Anterior cingulate cortex (tissue), 58 donors: ENCODE measurements at regions not wholly inside any gene's neighbourhood (a gene's known extent, or its start where the extent isn't known, plus 50 kb on each side); places are given as distances from the start of the nearest gene placed in this dataset.

Source experiments
- DNase-seq, 58 donors: peaks; one replicate each; lab custom pipeline; 2025; lab: John Stamatoyannopoulos, UW

DNA sequence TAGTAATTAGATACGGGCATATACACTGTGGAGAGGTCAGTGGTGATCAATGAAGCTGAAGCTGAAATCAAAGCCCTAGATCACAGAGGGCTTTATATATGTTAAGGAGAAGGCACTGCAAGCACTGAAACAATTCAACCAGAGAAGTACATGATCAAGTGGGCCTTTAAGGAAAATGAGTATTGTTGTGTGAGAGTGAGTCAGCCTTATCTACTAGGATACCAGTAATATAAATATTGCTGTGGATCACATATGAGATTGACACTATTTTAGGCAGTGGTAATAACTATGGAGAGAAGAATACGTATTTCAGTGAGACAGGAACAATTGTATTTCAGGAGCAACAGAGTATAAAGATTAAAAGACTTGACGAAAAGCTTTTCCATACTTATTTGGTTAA, 1172.2 kb upstream of the GJE1 start:
- no peak for DNase-seq

DNA sequence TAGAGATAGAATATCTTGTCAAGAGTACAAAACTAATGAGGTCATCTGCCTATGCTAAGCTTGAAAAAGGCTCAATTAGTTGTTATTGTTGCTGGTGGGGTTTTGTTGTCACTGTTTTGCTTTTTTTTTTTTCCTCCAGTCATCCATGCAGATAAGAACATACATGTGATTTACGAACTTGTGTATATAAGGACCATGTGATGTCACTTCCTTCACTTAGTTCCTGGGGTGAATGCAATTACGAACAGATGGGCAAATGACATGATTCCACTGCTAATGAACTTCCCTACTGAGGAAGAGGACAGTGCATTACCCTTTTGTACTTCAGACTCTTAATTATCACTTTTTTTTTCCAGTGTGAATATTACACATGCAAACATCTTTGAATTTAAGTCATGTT, 1175.3 kb upstream of the GJE1 start:
- no peak for DNase-seq

DNA sequence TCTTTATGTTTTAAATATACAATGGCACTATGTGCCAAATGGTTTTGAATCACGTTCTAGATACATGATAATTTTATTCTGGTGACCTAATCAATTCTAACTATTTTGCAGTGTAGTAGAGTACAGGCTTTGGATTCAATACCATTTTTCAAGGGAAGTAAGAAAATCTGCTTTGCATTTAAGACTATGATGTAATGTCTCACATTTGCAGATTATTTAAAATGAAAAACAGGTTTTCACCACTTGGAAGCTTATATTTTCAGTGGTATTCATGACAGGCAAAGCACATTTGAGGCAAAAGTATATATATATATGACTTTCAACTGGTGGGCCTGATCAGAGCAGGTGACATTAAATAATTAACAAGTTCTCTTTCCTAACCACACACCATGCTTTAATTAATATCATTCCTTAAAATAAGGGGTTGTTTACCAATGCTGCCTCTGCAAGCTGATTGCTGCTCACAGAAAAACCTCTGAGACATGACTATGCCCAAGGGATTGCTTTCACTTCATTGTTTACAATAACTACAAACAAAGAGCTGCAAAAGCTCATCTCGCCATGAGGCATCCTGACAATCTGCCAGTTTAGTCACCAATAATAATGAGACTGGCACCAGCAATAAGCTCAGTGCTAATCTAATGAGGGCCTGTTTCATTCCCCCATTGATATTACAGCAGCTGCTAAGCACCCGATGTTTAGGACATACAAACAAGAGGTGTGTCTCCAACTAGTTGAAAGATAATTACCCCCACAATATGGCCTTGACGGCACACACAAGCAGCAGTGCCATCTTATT, 1176.0 kb upstream of the GJE1 start:
- peak in 1 of 58 donors; percentile 34 for DNase-seq

DNA sequence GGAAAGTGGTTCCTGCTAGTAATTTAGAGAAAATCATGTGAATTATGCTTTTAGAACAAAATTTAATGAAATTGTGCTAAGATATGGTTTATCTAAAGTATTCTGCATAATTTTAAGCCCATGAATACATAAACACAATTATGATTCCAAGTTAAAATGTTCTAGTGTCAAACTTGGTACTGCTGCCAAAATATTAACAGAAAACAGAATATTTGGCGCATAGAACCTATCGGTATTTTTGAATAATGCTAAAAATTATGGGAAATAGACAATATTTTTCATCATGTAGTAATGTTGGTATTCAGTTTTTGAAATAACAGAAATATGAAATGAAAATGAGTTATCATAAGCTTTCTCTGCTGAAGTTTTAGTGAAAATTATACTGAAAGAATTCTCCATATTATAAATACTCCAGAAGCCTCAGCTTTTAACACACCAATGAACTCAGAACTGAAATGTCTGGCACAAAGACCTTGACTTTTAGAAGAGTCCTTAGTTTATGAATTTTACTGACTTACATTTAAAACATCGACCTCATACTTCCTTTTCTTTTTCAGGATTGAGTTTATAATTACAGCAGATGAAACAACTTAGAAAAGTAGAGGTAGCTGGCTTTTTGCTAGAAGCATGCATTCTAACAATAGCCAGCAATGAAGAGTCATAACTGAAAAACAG, 1192.3 kb upstream of the GJE1 start:
- DNase-seq, result no peak

DNA sequence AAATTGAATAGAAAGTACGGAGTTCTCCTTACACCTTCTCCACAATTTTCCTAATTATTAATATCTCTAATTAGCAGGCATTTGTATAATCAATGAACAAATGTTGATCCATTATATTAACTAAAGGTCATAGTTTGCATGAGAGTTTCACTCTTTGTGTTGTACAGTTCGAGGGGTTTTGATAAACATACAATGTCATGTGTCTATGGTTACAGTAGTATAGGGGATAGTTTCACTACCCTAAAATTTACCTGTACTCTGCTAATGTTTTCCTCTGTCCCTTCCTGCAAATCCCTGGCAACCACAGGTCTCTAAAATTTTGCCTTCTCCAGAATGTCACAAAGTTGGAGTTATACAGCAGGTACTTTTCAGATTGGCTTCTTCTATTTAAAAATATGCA, 1199.8 kb upstream of the GJE1 start:
- no peak for DNase-seq

DNA sequence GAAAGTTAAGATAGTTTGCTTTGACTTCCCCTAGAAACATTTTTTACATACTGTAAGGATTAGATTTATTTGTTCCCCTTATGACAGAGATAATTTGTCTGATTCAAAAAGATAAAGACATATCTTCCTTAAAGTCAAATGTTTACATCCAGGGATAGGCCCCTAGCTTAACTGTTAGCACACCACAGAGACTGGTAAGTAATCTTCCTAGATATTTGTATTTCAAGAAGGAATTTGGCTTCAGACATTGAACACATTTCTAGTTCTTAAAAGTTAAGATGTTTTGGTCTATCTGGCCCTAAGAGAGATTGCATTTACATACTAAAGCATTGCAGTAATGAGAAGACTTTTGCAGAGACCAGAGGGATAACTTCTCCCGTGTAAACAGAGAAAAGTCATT, 1201.1 kb upstream of the GJE1 start:
- no peak for DNase-seq

DNA sequence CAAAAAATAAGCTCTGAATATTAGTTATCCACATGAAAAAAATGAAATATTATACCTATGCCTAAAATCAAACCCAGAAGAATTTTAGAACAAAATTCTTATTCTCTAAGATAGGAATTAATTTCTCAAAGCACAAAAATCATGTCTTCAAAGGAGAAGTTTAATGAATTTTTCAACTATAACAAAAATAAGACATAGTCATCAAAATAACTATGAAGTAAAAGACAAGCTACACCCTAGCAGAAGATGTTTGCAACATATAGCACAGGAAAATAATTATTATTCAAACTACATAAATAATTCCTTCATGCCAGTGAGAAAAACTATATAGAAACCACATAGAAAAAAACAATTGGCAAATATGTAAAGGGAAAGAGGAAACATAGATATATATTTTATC, 1203.6 kb upstream of the GJE1 start:
- DNase-seq, result no peak

DNA sequence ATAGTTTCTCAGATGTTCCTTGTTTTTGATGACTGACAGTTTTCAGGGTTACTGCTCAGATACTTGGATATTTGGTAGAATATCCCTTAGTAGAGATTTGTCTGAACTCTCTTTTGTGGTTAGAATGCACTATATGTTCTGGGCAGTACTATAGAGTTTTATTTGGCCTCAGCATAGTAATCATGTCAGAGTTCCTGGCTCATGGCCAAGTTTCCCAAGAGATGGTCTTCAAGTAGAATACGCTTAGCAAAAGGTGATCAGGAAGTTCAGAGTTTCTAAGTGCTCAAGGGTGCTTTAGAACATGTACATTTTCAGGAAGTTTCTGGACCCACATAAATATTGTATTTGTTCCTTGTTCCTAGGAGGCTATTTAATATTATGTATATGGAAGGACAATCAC, 1209.7 kb upstream of the GJE1 start:
- no peak for DNase-seq

DNA sequence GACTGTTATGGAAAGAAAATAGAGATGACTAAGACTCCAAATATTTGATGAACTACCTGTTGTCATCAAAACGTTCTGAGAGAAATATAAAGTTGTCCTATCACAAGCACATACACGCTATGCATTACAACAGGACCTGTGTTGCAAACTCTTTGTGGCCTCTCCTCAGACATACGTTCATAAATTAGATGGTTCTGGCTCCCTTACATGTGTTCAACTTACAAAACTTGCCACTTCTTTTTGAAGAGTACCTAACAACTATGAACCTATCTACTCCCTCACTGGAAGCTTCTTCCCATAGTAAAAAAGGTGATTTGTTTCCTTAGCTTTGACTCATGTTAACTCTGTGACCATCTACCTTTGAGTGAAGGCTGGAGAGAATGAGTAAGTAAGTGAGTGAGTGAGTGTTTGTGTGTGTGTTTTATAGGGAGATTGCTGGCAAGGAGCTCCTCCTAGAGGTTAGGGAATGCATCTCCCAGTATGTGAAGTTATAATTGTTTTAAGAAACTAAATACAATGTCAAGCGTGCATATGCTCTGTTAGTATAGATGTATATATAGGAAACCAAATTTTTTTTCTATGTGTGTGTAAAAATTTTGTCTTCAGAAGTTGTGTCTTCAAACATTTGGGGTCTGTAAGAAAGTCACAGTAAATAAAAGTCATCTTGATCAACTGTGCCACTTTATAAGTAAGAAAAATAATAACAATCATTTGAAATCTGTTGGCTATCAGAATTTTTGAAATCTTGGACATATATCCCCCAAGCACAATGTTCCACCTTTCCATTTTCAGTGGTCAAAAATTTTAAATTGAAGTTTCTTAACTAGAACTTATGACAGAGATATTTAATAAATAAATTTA, 1211.1 kb upstream of the GJE1 start:
- DNase-seq, result peak in 2 of 58 donors; percentile 1 to 15

DNA sequence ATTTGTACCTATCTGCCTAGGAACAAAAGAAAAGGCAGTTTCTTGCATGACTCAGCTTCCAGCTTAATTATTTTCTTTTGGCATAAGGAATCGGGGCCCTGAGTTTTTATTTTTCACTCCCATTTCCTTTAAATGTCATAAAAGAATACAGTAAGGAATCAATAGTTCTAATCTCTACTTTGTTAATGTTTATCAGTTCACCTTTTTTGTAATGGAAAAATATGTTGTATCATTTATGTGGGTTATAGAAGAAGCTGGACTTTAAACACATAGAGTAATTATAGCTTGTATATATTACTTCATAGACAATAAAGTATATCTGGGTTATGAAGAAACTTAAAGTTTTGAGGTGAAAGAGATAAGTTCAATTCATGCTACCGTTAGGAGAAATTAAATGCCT, 1214.8 kb upstream of the GJE1 start:
- DNase-seq, result no peak

DNA sequence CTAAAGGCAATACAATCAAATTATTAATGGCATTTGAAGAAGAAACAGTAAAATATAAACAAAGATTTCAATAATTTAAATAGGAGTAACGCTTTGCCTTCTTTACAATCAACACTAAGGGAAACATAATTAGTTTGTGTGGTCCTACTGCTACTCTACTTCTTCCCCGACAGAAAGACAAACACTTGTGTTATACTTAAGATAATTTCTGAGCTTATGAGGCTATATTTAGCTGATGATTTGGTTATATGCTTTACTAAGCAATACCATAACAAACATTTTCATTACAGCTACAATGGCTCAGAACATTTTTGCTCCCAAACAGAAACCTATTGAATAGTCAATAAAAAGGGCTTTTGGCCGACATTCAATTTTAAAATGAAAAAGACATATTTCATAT, 1217.2 kb upstream of the GJE1 start:
- DNase-seq, result no peak

DNA sequence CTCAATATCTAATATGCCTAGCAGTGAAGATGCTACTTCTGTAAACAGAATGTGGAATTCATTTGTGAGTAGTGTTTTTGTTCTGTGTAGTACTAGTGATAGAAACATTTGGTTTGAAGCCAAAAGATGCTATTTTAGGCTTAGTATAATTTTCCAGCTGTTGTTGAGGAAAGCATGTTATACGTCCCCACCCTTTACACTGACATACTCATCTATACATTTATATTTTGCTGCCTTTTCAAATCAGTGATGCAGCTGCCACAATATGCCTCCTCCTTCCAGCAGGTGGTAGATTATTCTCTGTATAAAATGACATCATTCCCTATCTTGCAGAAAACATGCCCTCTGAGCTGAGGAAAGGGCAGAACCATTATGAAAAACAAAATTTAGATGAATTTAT, 1217.6 kb upstream of the GJE1 start:
- DNase-seq, result no peak

DNA sequence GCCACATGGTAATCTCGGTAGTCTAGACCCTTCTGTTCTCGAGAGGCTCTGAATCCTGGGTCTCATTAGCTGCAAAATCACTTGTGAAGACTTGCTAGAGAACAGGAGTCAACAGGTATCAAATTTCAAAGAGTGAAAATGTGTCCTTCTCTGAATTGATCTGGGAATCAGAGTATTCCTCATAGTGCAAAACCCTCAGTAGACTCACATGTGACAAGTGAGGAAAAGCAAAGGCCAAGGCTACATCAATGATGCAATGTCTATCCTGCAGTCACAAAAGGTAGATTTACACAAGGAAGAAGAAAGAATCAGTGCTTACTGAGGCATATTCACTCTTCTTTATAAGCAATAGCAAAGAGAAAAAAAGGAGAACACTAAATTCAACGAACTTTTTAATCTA, 1220.0 kb upstream of the GJE1 start:
- DNase-seq, result no peak

DNA sequence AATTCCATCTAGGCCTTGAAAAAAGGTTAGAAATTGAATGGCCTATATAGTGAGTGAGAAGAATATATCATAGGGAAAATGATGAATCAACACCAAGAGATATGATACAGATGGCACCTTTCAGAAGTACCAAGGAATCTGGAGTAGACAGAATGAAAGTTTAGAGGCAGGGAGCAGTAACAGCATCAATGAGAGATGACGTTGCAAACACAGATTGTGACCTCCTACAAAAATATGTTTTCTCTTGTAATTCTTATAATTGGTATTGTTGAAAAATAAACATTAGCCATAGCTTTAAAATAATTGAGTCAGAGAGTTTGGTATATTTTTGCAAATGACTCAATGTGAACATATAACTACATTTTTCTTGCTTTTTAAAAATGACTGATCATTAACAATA, 1223.1 kb upstream of the GJE1 start:
- DNase-seq, result no peak

DNA sequence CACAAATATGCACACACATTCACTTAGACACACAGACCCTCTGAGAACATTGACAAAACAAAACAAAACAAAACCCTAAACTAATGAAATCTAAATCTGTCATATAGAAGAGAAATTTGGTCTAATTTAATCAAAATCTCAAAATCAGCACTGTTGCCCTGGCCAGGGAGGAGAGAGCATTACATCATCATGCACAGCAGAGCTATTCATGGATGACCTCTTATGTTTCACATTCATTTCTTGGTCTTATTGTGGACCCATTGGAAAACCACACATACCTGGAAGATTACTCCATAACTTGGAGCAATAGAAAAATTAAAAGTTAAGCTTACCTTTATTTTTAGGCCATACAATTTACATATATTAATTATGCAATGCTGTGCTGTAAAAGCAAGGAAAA, 1223.6 kb upstream of the GJE1 start:
- no peak for DNase-seq

DNA sequence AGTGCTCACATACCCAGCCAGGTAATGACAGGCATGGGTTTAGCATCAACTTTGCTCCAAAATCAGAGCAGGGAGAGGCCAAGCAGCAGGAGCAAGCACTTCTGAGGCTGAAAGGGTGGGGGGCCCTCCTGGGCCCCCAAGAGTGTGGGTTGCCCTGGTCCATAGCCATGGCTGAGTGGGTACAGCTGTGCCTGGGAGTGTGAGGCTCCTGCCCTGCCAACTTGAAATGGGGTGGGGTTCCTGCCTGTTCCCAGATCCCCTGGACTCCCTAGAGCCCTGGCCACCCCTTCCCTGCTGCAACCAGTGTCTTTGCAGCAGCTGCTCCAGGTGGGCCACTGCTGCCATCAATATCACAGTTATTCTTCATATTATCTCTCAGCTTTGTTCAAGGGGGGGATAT, 1224.2 kb upstream of the GJE1 start:
- DNase-seq, result no peak

DNA sequence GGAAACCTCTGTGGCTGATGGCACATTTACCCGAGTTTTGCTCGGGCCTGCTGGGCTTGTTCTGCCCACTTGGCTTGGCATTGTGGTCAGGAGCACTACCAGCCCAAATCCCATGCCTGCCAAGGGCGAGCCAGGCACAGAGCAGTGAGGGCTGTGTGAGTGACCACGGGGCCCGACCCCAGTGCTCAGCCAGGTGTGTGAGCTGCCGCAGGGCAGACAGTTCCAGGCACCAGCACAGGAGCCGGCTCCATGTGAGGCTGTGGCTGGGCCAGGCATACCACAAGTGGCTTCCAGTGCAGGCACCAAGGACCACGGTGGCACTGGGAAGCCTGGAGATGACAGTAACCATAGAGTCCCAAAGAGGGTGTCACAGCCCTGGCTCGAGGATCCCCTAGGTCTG, 1225.5 kb upstream of the GJE1 start:
- DNase-seq, result no peak

DNA sequence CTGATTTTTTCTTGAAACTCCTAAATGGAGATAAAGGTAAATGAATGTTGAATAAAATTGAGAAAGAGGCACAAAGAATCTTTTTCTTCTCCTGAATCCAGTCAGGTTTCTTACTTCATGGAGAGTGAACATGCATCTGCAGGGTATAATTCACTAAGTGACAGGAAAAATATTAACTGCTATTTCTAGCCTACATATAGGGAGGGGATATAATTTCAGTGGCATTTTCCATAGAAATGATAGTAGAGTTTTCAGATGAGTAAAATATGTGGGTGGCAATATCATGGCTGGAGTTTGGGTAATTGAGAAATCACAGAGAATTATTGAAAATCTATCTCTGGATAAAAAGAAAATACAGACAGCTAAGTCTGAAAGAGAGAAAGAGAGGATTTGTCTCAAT, 1227.0 kb upstream of the GJE1 start:
- DNase-seq, result no peak

DNA sequence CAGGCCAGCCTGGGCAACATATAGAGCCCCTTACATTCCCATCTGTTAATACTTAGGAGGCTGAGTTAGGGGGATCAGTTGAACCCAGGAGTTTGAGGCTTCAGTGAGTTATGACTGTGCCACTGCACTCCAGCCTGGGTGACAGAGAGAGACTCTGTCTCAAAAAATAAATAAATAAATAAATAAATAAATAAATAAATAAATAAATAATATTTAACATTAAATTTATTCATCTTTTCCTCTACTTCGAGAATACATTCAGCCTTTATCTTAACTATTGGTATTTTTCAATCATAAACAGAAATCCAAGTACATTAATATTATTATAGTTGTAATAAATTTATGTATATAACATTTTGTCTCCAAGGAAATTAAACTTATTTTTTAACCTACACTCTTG, 1227.7 kb upstream of the GJE1 start:
- no peak for DNase-seq

DNA sequence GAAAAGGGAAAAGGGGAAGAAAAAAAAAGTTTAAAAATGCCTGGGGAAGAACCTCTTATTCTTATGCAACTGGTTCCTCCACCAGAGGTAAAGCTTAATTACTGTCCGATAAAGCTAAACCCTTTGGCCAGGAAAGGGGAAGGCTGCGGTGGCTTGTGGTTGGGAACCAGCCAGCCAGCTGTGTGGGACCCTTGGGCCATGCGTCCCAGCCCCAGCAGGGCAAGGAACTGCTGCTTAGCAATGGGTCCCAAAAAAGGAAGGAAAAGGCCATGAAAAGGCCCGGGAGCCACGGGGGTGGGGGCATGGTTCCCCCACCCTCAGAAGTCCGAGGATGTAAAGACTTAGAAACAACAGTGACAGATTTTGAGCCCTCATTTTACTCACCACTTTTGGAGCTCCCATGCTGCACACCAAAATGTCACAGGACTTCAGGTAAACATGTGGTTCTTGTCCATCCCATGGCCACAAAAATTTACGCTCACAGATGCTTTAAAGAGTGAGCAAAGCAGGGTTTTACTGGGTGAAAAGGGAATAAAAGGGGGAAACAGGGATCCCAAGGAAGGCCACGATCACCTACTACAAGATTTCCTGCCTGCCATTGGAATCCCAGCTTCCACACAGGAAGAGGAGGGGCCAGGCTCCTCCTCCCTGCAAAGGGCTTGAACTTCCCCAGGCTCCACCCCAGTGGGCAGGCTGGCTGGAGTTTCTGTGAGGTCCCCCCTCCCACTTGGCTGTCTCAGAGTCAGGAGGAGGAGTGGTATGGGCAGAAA, 1234.7 kb upstream of the GJE1 start:
- DNase-seq, result peak in 1 of 58 donors; percentile 3

DNA sequence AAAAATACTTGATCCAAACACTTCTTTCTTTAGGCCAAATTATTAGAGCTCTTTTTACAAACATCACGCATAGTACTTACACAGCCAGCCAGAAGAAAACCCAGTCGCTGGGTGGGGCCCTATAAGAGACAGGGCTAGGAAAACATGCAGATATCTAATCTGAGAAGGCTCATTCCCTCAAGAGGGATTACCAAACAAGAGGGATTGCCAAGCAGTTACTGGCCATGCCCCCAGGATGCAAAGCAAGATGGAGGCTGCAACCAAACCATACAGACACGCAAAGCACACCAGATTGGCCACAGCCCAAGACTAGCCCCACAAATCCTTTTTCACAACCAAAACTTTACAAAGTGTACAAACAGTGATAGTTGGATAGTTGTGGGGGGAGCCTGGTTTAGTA, 1235.4 kb upstream of the GJE1 start:
- no peak for DNase-seq
